Neural cell (in vitro differentiated cells): ENCODE measurements at regions not wholly inside any gene's neighbourhood (a gene's known extent, or its start where the extent isn't known, plus 50 kb on each side); places are given as distances from the start of the nearest gene placed in this dataset.

Experiments used
- H2AFZ ChIP-seq: fragments of 200-600, 300-800 bp; sonication (generic), shearing (Covaris generic); 2 replicates; pipeline ENCODE4 v1.6.0; 2014; ENCODE audit warnings: low read depth, mild to moderate bottlenecking, antibody characterized with exemption, low read length, moderate library complexity
- H3F3A ChIP-seq: fragments of 200-600 bp; shearing (Covaris generic); 2 replicates; pipeline ENCODE4 v1.6.1; 2016; ENCODE audit warnings: mild to moderate bottlenecking, moderate library complexity, mixed read lengths, antibody characterized with exemption, low read length; ENCODE audit not compliant: insufficient read depth, poor library complexity, severe bottlenecking
- H3K27ac ChIP-seq: fragments of 200-600, 300-800 bp; sonication (generic), shearing (Covaris generic); 2 replicates; pipeline ENCODE4 v1.5.1; 2014; ENCODE audit warnings: mild to moderate bottlenecking, low read length, moderate library complexity
- H3K27me3 ChIP-seq: fragments of 300-800, 200-600 bp; sonication (generic), shearing (Covaris generic); 2 replicates; pipeline ENCODE4 v1.6.0; 2014; ENCODE audit warnings: mild to moderate bottlenecking, low read depth, low read length, moderate library complexity; ENCODE audit not compliant: insufficient read depth
- H3K36me3 ChIP-seq: fragments of 300-800, 200-600 bp; sonication (generic), shearing (Covaris generic); 2 replicates; pipeline ENCODE4 v1.5.1; 2014; ENCODE audit warnings: mild to moderate bottlenecking, antibody characterized with exemption, low read length, moderate library complexity; ENCODE audit not compliant: insufficient read depth
- H3K4me2 ChIP-seq: fragments of 300-800, 200-600 bp; sonication (generic), shearing (Covaris generic); 2 replicates; pipeline ENCODE4 v1.6.0; 2014; ENCODE audit warnings: mild to moderate bottlenecking, low read length
- H3K4me3 ChIP-seq: fragments of 300-800, 200-600 bp; sonication (generic), shearing (Covaris generic); 2 replicates; pipeline ENCODE4 v1.5.1; 2014; ENCODE audit warnings: mild to moderate bottlenecking, low read length, moderate library complexity
- H3K79me2 ChIP-seq: fragments of 200-600 bp; shearing (Covaris generic); replicated peaks from 2 replicates; pipeline ENCODE4 v1.6.0; 2014; ENCODE audit warnings: mild to moderate bottlenecking, low read length, moderate library complexity; ENCODE audit not compliant: insufficient read depth
- H3K9ac ChIP-seq: fragments of 300-800, 200-600 bp; sonication (generic), shearing (Covaris generic); 2 replicates; pipeline ENCODE4 v1.6.1; 2016; ENCODE audit warnings: mild to moderate bottlenecking, low read length, mixed read lengths
- H3K9me2 ChIP-seq: fragments of 200-600 bp; shearing (Covaris generic); 2 replicates; pipeline ENCODE4 v1.6.1; 2016; ENCODE audit warnings: mild to moderate bottlenecking, low read length, mixed read lengths; ENCODE audit not compliant: insufficient read depth
- H3K9me3 ChIP-seq: fragments of 200-600, 300-800 bp; sonication (generic), shearing (Covaris generic); 2 replicates; pipeline ENCODE4 v1.6.1; 2016; ENCODE audit warnings: mild to moderate bottlenecking, mixed run types, low read length, moderate library complexity, mixed read lengths
- H4K20me1 ChIP-seq: fragments of 200-600 bp; shearing (Covaris generic); 2 replicates; pipeline ENCODE4 v1.6.1; 2016; ENCODE audit warnings: mild to moderate bottlenecking, mixed run types; ENCODE audit not compliant: insufficient read depth
- EP300 ChIP-seq: fragments of 450-650 bp; conservative IDR thresholded peaks from 2 replicates; pipeline ENCODE4 v1.6.1; 2014; ENCODE audit warnings: antibody characterized with exemption, mild to moderate bottlenecking, moderate library complexity; ENCODE audit not compliant: poor library complexity, severe bottlenecking
- EZH2 ChIP-seq: fragments of 200-600, 300-800 bp; shearing (Covaris generic), sonication (generic); IDR thresholded peaks from 2 replicates; pipeline ENCODE4 v1.6.1; 2014; ENCODE audit warnings: antibody characterized with exemption, low read length, borderline replicate concordance, mild to moderate bottlenecking; ENCODE audit not compliant: insufficient read depth, poor library complexity, severe bottlenecking
- MXI1 ChIP-seq: fragments of 450-650 bp; conservative IDR thresholded peaks from 2 replicates; pipeline ENCODE4 v1.6.1; 2014; ENCODE audit warnings: antibody characterized with exemption, mild to moderate bottlenecking; ENCODE audit not compliant: poor library complexity, severe bottlenecking
- POLR2AphosphoS5 ChIP-seq: IDR thresholded peaks from 2 replicates; pipeline ENCODE4 v1.6.1; 2012
- RAD21 ChIP-seq: fragments of 450-650 bp; conservative IDR thresholded peaks from 2 replicates; pipeline ENCODE4 v1.6.1; 2014; ENCODE audit warnings: antibody characterized with exemption, mild to moderate bottlenecking, moderate library complexity
- SMC3 ChIP-seq: fragments of 450-650 bp; conservative IDR thresholded peaks from 2 replicates; pipeline ENCODE4 v1.6.1; 2014; ENCODE audit warnings: antibody characterized with exemption, mild to moderate bottlenecking, moderate library complexity; ENCODE audit not compliant: poor library complexity
- TAF1 ChIP-seq: IDR thresholded peaks from 2 replicates; pipeline ENCODE4 v1.6.1; 2012; ENCODE audit warnings: low read depth
- TF ChIP-seq, protein P1 (sequence below): fragments of 450-650 bp; IDR thresholded peaks from 2 replicates; pipeline ENCODE4 v1.5.1; 2014; ENCODE audit warnings: antibody characterized with exemption, mild to moderate bottlenecking, moderate library complexity; ENCODE audit not compliant: poor library complexity, severe bottlenecking
- TF ChIP-seq, protein P2 (sequence below): IDR thresholded peaks from 2 replicates; pipeline ENCODE4 v1.6.1; 2012; ENCODE audit warnings: borderline replicate concordance

DNA sequence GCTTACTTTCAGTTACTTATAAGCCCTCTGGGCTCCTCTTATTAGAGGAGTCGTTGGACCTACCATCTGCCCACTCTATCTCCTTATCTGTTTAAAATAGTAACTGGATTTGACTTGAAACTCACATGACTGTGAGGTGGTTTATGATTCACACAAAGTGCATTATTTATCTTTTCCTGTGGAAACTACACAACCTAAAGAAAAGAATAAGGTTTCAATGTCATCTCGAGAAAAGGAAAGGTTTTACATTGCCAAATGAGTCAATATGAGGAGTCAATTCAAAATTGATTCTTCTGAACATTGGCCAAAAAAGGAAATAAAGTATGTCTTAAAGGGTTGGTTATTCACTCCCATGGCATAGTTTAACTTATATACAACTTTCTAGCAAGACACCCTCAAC, 225.0 kb upstream of the G2E3 start:
- no peaks in the 10 kb centered on the region for H3F3A ChIP-seq
- no peak overlapping the region for H3K9ac ChIP-seq
- no peak overlapping the region for H3K4me3 ChIP-seq
- no peaks in the 10 kb centered on the region for H4K20me1 ChIP-seq
- TF ChIP-seq MXI1 (no peak), TAF1 (no peak), RAD21 (no peak), EZH2 (no peak), POLR2AphosphoS5 (no peak), SMC3 (no peak), EP300 (no peak)
- TF ChIP-seq, protein P1, sequence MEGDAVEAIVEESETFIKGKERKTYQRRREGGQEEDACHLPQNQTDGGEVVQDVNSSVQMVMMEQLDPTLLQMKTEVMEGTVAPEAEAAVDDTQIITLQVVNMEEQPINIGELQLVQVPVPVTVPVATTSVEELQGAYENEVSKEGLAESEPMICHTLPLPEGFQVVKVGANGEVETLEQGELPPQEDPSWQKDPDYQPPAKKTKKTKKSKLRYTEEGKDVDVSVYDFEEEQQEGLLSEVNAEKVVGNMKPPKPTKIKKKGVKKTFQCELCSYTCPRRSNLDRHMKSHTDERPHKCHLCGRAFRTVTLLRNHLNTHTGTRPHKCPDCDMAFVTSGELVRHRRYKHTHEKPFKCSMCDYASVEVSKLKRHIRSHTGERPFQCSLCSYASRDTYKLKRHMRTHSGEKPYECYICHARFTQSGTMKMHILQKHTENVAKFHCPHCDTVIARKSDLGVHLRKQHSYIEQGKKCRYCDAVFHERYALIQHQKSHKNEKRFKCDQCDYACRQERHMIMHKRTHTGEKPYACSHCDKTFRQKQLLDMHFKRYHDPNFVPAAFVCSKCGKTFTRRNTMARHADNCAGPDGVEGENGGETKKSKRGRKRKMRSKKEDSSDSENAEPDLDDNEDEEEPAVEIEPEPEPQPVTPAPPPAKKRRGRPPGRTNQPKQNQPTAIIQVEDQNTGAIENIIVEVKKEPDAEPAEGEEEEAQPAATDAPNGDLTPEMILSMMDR = no peak
- TF ChIP-seq, protein P2, sequence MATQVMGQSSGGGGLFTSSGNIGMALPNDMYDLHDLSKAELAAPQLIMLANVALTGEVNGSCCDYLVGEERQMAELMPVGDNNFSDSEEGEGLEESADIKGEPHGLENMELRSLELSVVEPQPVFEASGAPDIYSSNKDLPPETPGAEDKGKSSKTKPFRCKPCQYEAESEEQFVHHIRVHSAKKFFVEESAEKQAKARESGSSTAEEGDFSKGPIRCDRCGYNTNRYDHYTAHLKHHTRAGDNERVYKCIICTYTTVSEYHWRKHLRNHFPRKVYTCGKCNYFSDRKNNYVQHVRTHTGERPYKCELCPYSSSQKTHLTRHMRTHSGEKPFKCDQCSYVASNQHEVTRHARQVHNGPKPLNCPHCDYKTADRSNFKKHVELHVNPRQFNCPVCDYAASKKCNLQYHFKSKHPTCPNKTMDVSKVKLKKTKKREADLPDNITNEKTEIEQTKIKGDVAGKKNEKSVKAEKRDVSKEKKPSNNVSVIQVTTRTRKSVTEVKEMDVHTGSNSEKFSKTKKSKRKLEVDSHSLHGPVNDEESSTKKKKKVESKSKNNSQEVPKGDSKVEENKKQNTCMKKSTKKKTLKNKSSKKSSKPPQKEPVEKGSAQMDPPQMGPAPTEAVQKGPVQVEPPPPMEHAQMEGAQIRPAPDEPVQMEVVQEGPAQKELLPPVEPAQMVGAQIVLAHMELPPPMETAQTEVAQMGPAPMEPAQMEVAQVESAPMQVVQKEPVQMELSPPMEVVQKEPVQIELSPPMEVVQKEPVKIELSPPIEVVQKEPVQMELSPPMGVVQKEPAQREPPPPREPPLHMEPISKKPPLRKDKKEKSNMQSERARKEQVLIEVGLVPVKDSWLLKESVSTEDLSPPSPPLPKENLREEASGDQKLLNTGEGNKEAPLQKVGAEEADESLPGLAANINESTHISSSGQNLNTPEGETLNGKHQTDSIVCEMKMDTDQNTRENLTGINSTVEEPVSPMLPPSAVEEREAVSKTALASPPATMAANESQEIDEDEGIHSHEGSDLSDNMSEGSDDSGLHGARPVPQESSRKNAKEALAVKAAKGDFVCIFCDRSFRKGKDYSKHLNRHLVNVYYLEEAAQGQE = no peak
- H3K27me3 ChIP-seq = no peaks in the 10 kb centered on the region
- no peak overlapping the region for H3K4me2 ChIP-seq
- H2AFZ ChIP-seq = no peak overlapping the region
- no peaks in the 10 kb centered on the region for H3K36me3 ChIP-seq
- H3K9me2 ChIP-seq = no peaks in the 10 kb centered on the region
- H3K9me3 ChIP-seq = no peaks in the 10 kb centered on the region
- H3K27ac ChIP-seq = no peak overlapping the region
- no peaks in the 10 kb centered on the region for H3K79me2 ChIP-seq

DNA sequence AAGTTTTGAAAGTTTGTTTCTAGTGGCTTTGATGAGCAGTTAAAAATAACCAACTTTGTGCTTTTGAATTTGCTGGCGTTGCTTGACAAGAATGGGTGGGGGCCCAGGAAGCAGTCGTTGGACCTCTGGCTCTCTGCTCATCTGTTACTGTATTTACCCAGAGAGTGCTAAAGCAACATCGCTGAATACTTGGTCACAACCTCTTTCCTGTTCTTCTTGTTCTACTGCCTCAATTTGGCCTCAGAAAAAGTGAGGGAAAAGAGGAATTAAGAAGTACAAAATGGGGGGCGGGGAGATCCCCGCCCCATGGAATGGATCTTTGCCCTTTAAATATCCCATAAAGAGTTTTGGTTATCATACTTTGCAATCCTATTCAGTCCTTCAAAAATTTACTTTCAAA, 221.5 kb upstream of the G2E3 start:
- H3K4me3 ChIP-seq = no peak overlapping the region
- TF ChIP-seq EZH2 (no peak), TAF1 (no peak), POLR2AphosphoS5 (no peak), SMC3 (no peak), EP300 (no peak)
- TF ChIP-seq, protein P1 = no peak
- TF ChIP-seq, protein P2 = no peak
- no peaks in the 10 kb centered on the region for H3K79me2 ChIP-seq
- no peak overlapping the region for H3K9ac ChIP-seq
- H3K9me2 ChIP-seq = no peaks in the 10 kb centered on the region
- no peaks in the 10 kb centered on the region for H3K36me3 ChIP-seq
- no peak overlapping the region for H3K4me2 ChIP-seq
- no peak overlapping the region for H2AFZ ChIP-seq
- no peak overlapping the region for H3K27ac ChIP-seq
- H3F3A ChIP-seq = no peaks in the 10 kb centered on the region
- H3K27me3 ChIP-seq = no peaks in the 10 kb centered on the region
- no peaks in the 10 kb centered on the region for H3K9me3 ChIP-seq
- H4K20me1 ChIP-seq = no peaks in the 10 kb centered on the region
